ENCODE measurements at regions not wholly inside any gene's neighbourhood (a gene's known extent, or its start where the extent isn't known, plus 50 kb on each side); places are given as distances from the start of the nearest gene placed in this dataset.

GRCh38 chr3:81980596-81981494, 219.4 kb upstream of the GBE1 start:
- no peaks in the 10 kb centered on the region for H3K36me3 ChIP-seq (ENCODE audit: control insufficient read depth, insufficient read depth, low read length)
- peak; percentile 72 for DNase-seq (ENCODE audit: low read depth)
- TF ChIP-seq CTCF (IDR thresholded peaks at IDR 0.05; ENCODE audit: insufficient read depth, low read length, severe bottlenecking), result no peak
- FAIRE-seq, result no peak
- no peak overlapping the region for H3K4me3 ChIP-seq (ENCODE audit: low read depth, low read length)
- no peaks in the 10 kb centered on the region for H3K27me3 ChIP-seq (ENCODE audit: control insufficient read depth, insufficient read depth, low read length)

- DNase-seq (ENCODE audit: low read depth), result no peak
- FAIRE-seq, result no peak
- Histone ChIP-seq H3K27me3 (ENCODE audit: control insufficient read depth, insufficient read depth, low read length) (peaks cover 1% of the 10 kb centered on the region), H3K36me3 (ENCODE audit: control insufficient read depth, insufficient read depth, low read length) (no peaks in the 10 kb centered on the region), H3K4me3 (ENCODE audit: low read depth, low read length) (no peak overlapping the region)
- TF ChIP-seq CTCF (IDR thresholded peaks at IDR 0.05; ENCODE audit: insufficient read depth, low read length, severe bottlenecking), result no peak
These were observed 213.3 kb upstream of the GBE1 start for GRCh38 chr3:81974751-81975150.

GRCh38 chr3:81968658-81969057, 207.2 kb upstream of the GBE1 start:
- TF ChIP-seq CTCF (IDR thresholded peaks at IDR 0.05; ENCODE audit: insufficient read depth, low read length, severe bottlenecking), result no peak
- FAIRE-seq (no peak), DNase-seq (ENCODE audit: low read depth) (no peak)
- Histone ChIP-seq H3K4me3 (ENCODE audit: low read depth, low read length) (no peak overlapping the region), H3K27me3 (ENCODE audit: control insufficient read depth, insufficient read depth, low read length) (no peaks in the 10 kb centered on the region), H3K36me3 (ENCODE audit: control insufficient read depth, insufficient read depth, low read length) (no peaks in the 10 kb centered on the region)

GRCh38 chr3:81967393-81967792, 205.9 kb upstream of the GBE1 start:
- FAIRE-seq, result no peak
- Histone ChIP-seq H3K4me3 (ENCODE audit: low read depth, low read length) (no peak overlapping the region), H3K36me3 (ENCODE audit: control insufficient read depth, insufficient read depth, low read length) (no peaks in the 10 kb centered on the region), H3K27me3 (ENCODE audit: control insufficient read depth, insufficient read depth, low read length) (no peaks in the 10 kb centered on the region)
- no peak for TF ChIP-seq CTCF (IDR thresholded peaks at IDR 0.05; ENCODE audit: insufficient read depth, low read length, severe bottlenecking)
- DNase-seq (ENCODE audit: low read depth), result no peak

GRCh38 chr3:81965696-81966095, 204.3 kb upstream of the GBE1 start:
- no peak for TF ChIP-seq CTCF (IDR thresholded peaks at IDR 0.05; ENCODE audit: insufficient read depth, low read length, severe bottlenecking)
- DNase-seq (ENCODE audit: low read depth) (no peak), FAIRE-seq (no peak)
- no peaks in the 10 kb centered on the region for H3K36me3 ChIP-seq (ENCODE audit: control insufficient read depth, insufficient read depth, low read length)
- no peak overlapping the region for H3K4me3 ChIP-seq (ENCODE audit: low read depth, low read length)
- H3K27me3 ChIP-seq (ENCODE audit: control insufficient read depth, insufficient read depth, low read length), result no peaks in the 10 kb centered on the region

GRCh38 chr3:81962396-81962795, 201.0 kb upstream of the GBE1 start:
- Histone ChIP-seq H3K4me3 (ENCODE audit: low read depth, low read length) (no peak overlapping the region), H3K36me3 (ENCODE audit: control insufficient read depth, insufficient read depth, low read length) (no peaks in the 10 kb centered on the region), H3K27me3 (ENCODE audit: control insufficient read depth, insufficient read depth, low read length) (no peaks in the 10 kb centered on the region)
- no peak for TF ChIP-seq CTCF (IDR thresholded peaks at IDR 0.05; ENCODE audit: insufficient read depth, low read length, severe bottlenecking)
- DNase-seq (ENCODE audit: low read depth), result peak; percentile 79
- no peak for FAIRE-seq

Data from bronchial epithelial cell (primary cell).